Vagina (tissue), 2 donors: ENCODE measurements at regions not wholly inside any gene's neighbourhood (a gene's known extent, or its start where the extent isn't known, plus 50 kb on each side); places are given as distances from the start of the nearest gene placed in this dataset.

Experiments used
- DNase-seq, 2 donors: peaks; one replicate each; pipeline ENCODE4 v3.0.0-alpha.2; 2017; ENCODE audit errors: extremely low spot score in 2 of 2
- H3K27ac ChIP-seq: fragments of 200-600 bp; sonication (generic); one replicate; pipeline ENCODE4 v1.5.1; 2019
- H3K27me3 ChIP-seq: fragments of 200-600 bp; sonication (generic); one replicate; pipeline ENCODE4 v1.5.1; 2019
- H3K36me3 ChIP-seq, 2 donors: fragments of 200-600 bp; sonication (generic); one replicate each; pipeline ENCODE4 v1.5.1; 2017 to 2019
- H3K4me1 ChIP-seq: fragments of 200-600 bp; sonication (generic); one replicate; pipeline ENCODE4 v1.5.1; 2019
- H3K4me3 ChIP-seq, 2 donors: fragments of 200-600 bp; sonication (generic); 1 replicate in 1 of 2; 2 replicates in 1 of 2; pipeline ENCODE4 v1.5.1; 2016 to 2019
- H3K9me3 ChIP-seq: fragments of 200-600 bp; sonication (generic); one replicate; pipeline ENCODE4 v1.5.1; 2019
- CTCF ChIP-seq, 3 experiments: fragments of 450-650 bp in 2 of 3; fragments of 200-600 bp in 1 of 3; sonication (generic) in 1 of 3; IDR thresholded peaks; one replicate each; pipeline ENCODE4 v1.5.1; 2017 to 2019; ENCODE audit warnings: antibody characterized with exemption in 3 of 3, mild to moderate bottlenecking in 2 of 3, moderate library complexity in 2 of 3
- POLR2A ChIP-seq, 2 donors: fragments of 450-650 bp; IDR thresholded peaks; one replicate each; pipeline ENCODE4 v1.6.1; 2017; ENCODE audit warnings: antibody characterized with exemption in 2 of 2, mild to moderate bottlenecking in 2 of 2, moderate library complexity in 2 of 2
- POLR2AphosphoS5 ChIP-seq, 2 donors: sonication (generic); formaldehyde crosslinking; IDR thresholded peaks; one replicate each; pipeline ENCODE4 v1.9.0; 2017; ENCODE audit warnings: antibody characterized with exemption in 2 of 2, mild to moderate bottlenecking in 2 of 2, low read depth in 1 of 2; ENCODE audit not compliant: insufficient read depth in 1 of 2
- intact Hi-C: fragments of 100-400 bp; cut with DNase I; formaldehyde crosslinking; loops from one replicate; pipeline ENCODE4 v1.15.1; 2023

DNA sequence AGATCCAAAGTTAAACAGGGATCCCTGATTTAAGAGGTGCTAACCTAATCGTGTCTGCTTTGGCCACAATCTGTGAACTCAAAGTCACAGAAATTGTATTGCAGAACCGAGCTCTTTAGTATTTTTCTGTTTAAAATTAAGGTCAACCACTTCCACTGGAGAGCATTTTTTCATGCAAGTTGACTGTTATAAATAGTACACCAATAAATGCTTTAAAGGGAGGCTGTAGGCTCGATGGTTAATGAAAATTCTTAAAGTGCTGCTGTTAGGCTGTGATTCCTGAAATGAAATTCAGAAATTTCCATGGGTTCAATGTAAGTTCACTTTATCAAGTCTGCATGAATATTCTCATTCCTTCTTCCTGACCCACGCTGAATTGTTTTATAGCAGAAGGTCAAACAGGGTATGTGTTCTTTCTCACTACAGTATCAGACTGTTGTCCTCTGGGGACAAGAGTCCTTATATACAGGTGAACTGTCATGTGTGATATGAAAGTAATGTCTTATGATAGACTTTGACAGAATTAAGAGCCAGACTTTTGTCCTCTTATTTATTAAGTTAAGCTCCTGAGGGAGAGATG lies 92.5 kb upstream of the HDGFL1 start:
- intact Hi-C loops: no loop called here

DNA sequence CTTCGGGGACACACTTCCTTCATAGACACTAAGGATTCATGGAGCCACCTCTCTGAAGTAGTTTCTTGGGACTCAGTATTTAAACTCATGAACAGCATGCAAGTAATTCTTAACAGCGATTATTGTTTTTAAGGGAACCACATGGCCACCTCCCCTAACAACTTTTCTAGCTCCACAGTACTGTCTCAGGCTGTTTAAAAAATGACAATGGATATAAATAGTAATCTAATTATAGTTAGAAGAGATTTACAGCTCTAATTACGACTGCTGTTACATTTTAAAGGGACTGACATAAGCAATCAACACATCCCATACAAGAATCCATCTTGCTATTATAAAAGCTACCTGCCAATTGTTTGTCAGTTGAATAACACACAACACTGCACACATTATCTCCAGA lies 72.1 kb upstream of the HDGFL1 start:
- H3K4me1 ChIP-seq: no peaks in the 10 kb centered on the region
- no peak for DNase-seq
- no peaks in the 10 kb centered on the region for H3K36me3 ChIP-seq
- intact Hi-C loops: no loop called here
- no peak for TF ChIP-seq POLR2A (IDR thresholded peaks at IDR 0.05)
- H3K9me3 ChIP-seq: no peaks in the 10 kb centered on the region
- H3K4me3 ChIP-seq: no peak overlapping the region
- H3K27me3 ChIP-seq: no peaks in the 10 kb centered on the region
- H3K27ac ChIP-seq: no peak overlapping the region

More for the DNA sequence above, 92.5 kb upstream of the HDGFL1 start:
- Histone ChIP-seq H3K4me3 (no peak overlapping the region), H3K9me3 (no peaks in the 10 kb centered on the region), H3K27ac (no peak overlapping the region), H3K4me1 (no peaks in the 10 kb centered on the region), H3K36me3 (no peaks in the 10 kb centered on the region), H3K27me3 (no peaks in the 10 kb centered on the region)
- TF ChIP-seq CTCF (IDR thresholded peaks at IDR 0.05) (no peak), POLR2AphosphoS5 (IDR thresholded peaks at IDR 0.05; ENCODE audit: insufficient read depth in 1 of 2, low read depth in 1 of 2) (no peak), POLR2A (IDR thresholded peaks at IDR 0.05) (no peak)
- no peak for DNase-seq

GRCh38 chr6:22499815-22500214 lies 69.6 kb upstream of the HDGFL1 start:
- DNase-seq: no peak
- TF ChIP-seq POLR2AphosphoS5 (IDR thresholded peaks at IDR 0.05; ENCODE audit: insufficient read depth in 1 of 2, low read depth in 1 of 2): no peak
- no peak for TF ChIP-seq CTCF (IDR thresholded peaks at IDR 0.05)
- no peak for TF ChIP-seq POLR2A (IDR thresholded peaks at IDR 0.05)
- intact Hi-C loops: no loop called here
- H3K9me3 ChIP-seq: no peaks in the 10 kb centered on the region
- H3K27me3 ChIP-seq: no peaks in the 10 kb centered on the region
- H3K36me3 ChIP-seq: no peaks in the 10 kb centered on the region
- no peak overlapping the region for H3K4me3 ChIP-seq
- no peak overlapping the region for H3K27ac ChIP-seq
- no peaks in the 10 kb centered on the region for H3K4me1 ChIP-seq

GRCh38 chr6:22506496-22506895 lies 62.9 kb upstream of the HDGFL1 start:
- no peaks in the 10 kb centered on the region for H3K27me3 ChIP-seq
- no peak overlapping the region for H3K4me3 ChIP-seq
- no peaks in the 10 kb centered on the region for H3K9me3 ChIP-seq
- TF ChIP-seq POLR2AphosphoS5 (IDR thresholded peaks at IDR 0.05; ENCODE audit: insufficient read depth in 1 of 2, low read depth in 1 of 2) (no peak), CTCF (IDR thresholded peaks at IDR 0.05) (no peak), POLR2A (IDR thresholded peaks at IDR 0.05) (no peak)
- intact Hi-C loops: no loop called here
- no peaks in the 10 kb centered on the region for H3K4me1 ChIP-seq
- no peak overlapping the region for H3K27ac ChIP-seq
- DNase-seq: no peak
- no peaks in the 10 kb centered on the region for H3K36me3 ChIP-seq

DNA sequence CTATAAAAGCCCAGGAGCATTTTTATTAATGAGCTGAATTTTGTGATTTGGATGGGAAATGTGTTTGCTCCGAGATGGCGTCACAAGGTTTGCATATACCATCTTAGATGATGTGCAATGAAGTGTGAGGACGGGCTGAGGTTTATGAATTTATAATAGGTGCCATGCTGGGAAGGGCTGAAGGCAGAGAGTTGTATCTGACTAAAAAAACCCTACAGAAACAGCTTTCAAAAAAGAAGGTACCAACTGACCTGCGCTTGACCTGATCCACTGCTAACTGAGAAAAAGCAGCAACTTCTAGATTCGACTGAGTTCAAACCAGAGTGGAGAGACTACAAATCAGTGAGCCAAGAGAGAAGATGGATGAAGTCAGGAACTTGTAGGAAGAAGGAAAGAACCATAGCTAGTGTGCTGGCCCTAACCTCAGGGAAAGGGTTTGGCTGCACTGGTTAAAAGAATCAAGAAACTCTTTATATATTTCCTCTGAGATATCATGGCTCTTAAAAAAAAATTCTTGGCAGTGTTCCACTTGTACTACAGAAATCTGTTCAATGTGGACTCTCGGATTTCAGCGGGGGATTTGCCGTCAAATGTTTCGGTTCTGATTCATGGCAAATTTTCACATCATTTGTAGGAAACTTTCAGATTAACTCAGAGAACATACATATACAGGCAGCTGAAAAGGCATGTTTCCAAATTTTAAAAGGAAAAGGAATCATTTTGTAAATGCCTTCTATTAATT lies 56.5 kb upstream of the HDGFL1 start:
- intact Hi-C loops: no loop called here
- H3K4me3 ChIP-seq: no peak overlapping the region
- no peaks in the 10 kb centered on the region for H3K4me1 ChIP-seq
- H3K27me3 ChIP-seq: no peaks in the 10 kb centered on the region
- no peaks in the 10 kb centered on the region for H3K36me3 ChIP-seq
- TF ChIP-seq POLR2AphosphoS5 (IDR thresholded peaks at IDR 0.05; ENCODE audit: insufficient read depth in 1 of 2, low read depth in 1 of 2): no peak
- TF ChIP-seq POLR2A (IDR thresholded peaks at IDR 0.05): no peak
- no peak for TF ChIP-seq CTCF (IDR thresholded peaks at IDR 0.05)
- no peak overlapping the region for H3K27ac ChIP-seq
- no peak for DNase-seq
- no peaks in the 10 kb centered on the region for H3K9me3 ChIP-seq
